Keratinocyte (primary cell): ENCODE measurements at regions not wholly inside any gene's neighbourhood (a gene's known extent, or its start where the extent isn't known, plus 50 kb on each side); places are given as distances from the start of the nearest gene placed in this dataset.

Source experiments
- CTCF ChIP-seq, 3 experiments: IDR thresholded peaks in 1 of 3; conservative IDR thresholded peaks in 1 of 3; optimal IDR thresholded peaks in 1 of 3; 2 replicates in 2 of 3; 3 replicates in 1 of 3; pipeline versions ENCODE3 to v1.5.1; 2011; ENCODE audit warnings: low read length in 3 of 3, mild to moderate bottlenecking in 3 of 3, moderate library complexity in 2 of 3, control low read depth in 1 of 3, inconsistent platforms in 1 of 3; ENCODE audit not compliant: insufficient read depth in 2 of 3; ENCODE audit errors: extremely low read depth in 1 of 3
- EZH2 ChIP-seq: IDR thresholded peaks from one replicate; pipeline ENCODE4 v1.6.1; 2012; ENCODE audit warnings: inconsistent platforms, mild to moderate bottlenecking, low read length, moderate library complexity

- TF ChIP-seq CTCF (optimal IDR thresholded peaks at IDR 0.05 in 1 of 3, IDR thresholded peaks at IDR 0.05 in 1 of 3, conservative IDR thresholded peaks at IDR 0.05 in 1 of 3; ENCODE audit: extremely low read depth in 1 of 3, insufficient read depth in 2 of 3, low read length in 3 of 3): no peak
- no peak for TF ChIP-seq EZH2
These were observed 225.0 kb downstream of the AASDHPPT start for GRCh38 chr11:106302416-106302815.
